ENCODE measurements at regions not wholly inside any gene's neighbourhood (a gene's known extent, or its start where the extent isn't known, plus 50 kb on each side); places are given as distances from the start of the nearest gene placed in this dataset.

DNA sequence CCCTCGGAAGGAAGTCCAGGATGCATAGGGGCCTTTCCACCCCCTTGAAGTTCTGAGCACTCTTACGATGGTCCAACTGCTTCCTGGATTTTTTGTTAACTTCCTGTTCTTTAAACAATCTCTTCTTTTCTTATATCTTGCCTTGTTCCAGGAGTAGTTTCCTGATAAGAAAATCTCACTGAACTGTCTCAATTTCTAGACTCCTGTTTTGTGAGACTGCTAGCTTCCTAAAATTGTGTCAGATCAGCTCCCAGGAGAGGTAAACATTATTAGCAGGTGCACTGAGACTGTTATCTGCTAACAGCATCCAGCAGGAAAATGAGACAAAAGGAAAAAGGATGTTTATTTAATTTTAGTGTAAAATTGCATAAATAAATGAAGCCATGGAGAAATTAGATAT lies 106.2 kb upstream of the PITRM1 start:
- TF ChIP-seq POLR2A (IDR thresholded peaks at IDR 0.05): no peak
- TF ChIP-seq, protein P1, sequence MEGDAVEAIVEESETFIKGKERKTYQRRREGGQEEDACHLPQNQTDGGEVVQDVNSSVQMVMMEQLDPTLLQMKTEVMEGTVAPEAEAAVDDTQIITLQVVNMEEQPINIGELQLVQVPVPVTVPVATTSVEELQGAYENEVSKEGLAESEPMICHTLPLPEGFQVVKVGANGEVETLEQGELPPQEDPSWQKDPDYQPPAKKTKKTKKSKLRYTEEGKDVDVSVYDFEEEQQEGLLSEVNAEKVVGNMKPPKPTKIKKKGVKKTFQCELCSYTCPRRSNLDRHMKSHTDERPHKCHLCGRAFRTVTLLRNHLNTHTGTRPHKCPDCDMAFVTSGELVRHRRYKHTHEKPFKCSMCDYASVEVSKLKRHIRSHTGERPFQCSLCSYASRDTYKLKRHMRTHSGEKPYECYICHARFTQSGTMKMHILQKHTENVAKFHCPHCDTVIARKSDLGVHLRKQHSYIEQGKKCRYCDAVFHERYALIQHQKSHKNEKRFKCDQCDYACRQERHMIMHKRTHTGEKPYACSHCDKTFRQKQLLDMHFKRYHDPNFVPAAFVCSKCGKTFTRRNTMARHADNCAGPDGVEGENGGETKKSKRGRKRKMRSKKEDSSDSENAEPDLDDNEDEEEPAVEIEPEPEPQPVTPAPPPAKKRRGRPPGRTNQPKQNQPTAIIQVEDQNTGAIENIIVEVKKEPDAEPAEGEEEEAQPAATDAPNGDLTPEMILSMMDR (IDR thresholded peaks at IDR 0.05): no peak
- no peak for TF ChIP-seq POLR2AphosphoS5 (IDR thresholded peaks at IDR 0.05)

Measured in suprapubic skin (tissue), 4 donors.